ENCODE measurements at regions not wholly inside any gene's neighbourhood (a gene's known extent, or its start where the extent isn't known, plus 50 kb on each side); places are given as distances from the start of the nearest gene placed in this dataset.

- no peak for TF ChIP-seq EZH2 (IDR thresholded peaks at IDR 0.05; ENCODE audit: borderline replicate concordance, insufficient read depth, low read length, poor library complexity, severe bottlenecking)
- no peak for TF ChIP-seq CTCF (IDR thresholded peaks at IDR 0.05; ENCODE audit: poor library complexity, severe bottlenecking)
- no peak for TF ChIP-seq REST (IDR thresholded peaks at IDR 0.05; ENCODE audit: borderline replicate concordance)
- no peak for TF ChIP-seq POLR2AphosphoS5 (IDR thresholded peaks at IDR 0.05)
- TF ChIP-seq RAD21 (conservative IDR thresholded peaks at IDR 0.05), result no peak
- TF ChIP-seq SMC3 (conservative IDR thresholded peaks at IDR 0.05; ENCODE audit: poor library complexity), result no peak
- no peak for TF ChIP-seq TAF1 (IDR thresholded peaks at IDR 0.05; ENCODE audit: low read depth)
- no peak for TF ChIP-seq EP300 (conservative IDR thresholded peaks at IDR 0.05; ENCODE audit: poor library complexity, severe bottlenecking)
- TF ChIP-seq MXI1 (conservative IDR thresholded peaks at IDR 0.05; ENCODE audit: poor library complexity, severe bottlenecking), result no peak
Observed at GRCh38 chr12:41967668-41968500, 176.8 kb downstream of the GXYLT1 start.

All from neural cell (in vitro differentiated cells).